HG02943 (cell line): ENCODE measurements at regions not wholly inside any gene's neighbourhood (a gene's known extent, or its start where the extent isn't known, plus 50 kb on each side); places are given as distances from the start of the nearest gene placed in this dataset.
"Not testable (repeated sequence)": the region's sequence is repeated elsewhere in the genome, so short reads cannot be mapped to it uniquely, and the experiment has no call there.

Source experiments
- ATAC-seq: cut with Tn5 transposase; IDR thresholded peaks from one replicate; pipeline ENCODE4 v1.9.1; 2021; ENCODE audit warnings: mild to moderate bottlenecking, low read depth, moderate library complexity; ENCODE audit not compliant: unreplicated experiment

- ATAC-seq = no peak
Observed at GRCh38 chr1:81738875-81739274, 61.9 kb upstream of the ADGRL2 start.

DNA sequence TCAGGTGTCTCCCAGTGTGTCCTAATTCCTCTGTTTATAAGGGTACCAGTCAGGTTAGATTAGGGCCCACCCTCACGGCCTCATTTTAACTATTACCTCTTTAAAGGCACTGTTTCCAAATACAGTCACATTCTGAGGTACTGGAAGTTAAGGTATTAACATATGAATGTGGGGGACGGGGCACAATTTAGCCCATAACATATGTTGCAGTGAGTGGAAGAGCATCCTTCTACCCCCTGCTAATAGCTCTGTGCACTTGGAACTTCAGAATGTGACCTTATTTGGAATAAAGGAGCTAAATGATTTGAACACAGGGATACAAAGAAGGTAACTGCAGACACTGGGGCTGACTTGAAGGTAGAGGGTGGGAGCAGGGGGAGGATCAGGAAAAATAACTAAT lies 67.3 kb upstream of the ADGRL2 start:
- ATAC-seq = no peak

GRCh38 chr1:81731989-81732388 lies 68.7 kb upstream of the ADGRL2 start:
- no peak for ATAC-seq

GRCh38 chr1:81730881-81731280 lies 69.9 kb upstream of the ADGRL2 start:
- ATAC-seq = no peak

- ATAC-seq = not testable (repeated sequence)
Observed at GRCh38 chr1:81730299-81730698, 70.4 kb upstream of the ADGRL2 start.

GRCh38 chr1:81729818-81730217 lies 70.9 kb upstream of the ADGRL2 start:
- no peak for ATAC-seq

GRCh38 chr1:81729239-81729638 lies 71.5 kb upstream of the ADGRL2 start:
- ATAC-seq = no peak

GRCh38 chr1:81725823-81726222 lies 74.9 kb upstream of the ADGRL2 start:
- ATAC-seq = no peak

DNA sequence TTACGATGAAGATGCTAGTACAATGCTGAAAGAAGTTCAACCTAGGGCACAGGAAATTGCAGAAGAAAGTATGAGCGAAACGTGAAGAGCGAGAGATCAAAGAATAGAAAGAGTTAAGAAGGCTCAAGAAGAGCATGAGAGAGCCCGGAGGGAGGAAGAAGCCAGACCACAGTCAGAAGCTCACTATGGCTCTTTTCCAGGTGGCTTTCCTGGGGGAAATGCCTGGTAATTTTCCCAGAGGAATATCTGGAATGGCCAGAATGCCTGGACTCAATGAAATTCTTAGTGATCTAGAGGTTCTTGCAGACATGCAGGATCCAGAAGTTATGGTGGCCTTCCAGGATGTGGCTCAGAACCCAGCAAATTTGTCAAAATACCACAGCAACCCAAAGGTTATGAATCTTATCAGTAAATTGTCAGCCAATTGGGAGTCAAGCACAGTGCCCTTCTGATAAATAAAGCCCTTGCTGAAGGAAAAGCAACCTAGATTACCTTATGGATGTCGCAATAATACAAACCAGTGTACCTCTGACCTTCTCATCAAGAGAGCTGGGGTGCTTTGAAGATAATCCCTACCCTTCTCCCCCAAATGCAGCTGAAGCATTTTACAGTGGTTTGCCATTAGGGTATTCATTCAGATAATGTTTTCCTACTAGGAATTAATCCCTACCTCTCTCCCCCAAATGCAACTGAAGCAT lies 78.0 kb upstream of the ADGRL2 start:
- ATAC-seq = not testable (repeated sequence)

DNA sequence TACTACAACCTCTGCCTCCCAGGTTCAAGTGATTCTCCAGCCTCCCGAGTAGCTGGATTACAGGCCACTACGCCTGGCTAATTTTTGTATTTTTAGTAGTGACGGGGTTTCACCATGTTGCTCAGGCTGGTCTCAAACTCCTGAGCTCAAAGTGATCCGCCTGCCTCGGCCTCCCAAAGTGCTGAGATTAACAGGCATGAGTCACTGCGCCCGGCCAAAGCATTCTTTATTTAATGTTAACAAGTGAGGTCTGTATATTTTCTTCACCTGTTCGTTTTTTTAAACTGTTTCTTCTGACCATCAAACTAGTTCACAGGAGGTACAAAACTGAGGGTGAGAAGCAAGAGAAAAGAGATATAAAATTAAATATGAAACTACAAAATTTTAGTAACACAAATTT lies 80.5 kb upstream of the ADGRL2 start:
- ATAC-seq = not testable (repeated sequence)

DNA sequence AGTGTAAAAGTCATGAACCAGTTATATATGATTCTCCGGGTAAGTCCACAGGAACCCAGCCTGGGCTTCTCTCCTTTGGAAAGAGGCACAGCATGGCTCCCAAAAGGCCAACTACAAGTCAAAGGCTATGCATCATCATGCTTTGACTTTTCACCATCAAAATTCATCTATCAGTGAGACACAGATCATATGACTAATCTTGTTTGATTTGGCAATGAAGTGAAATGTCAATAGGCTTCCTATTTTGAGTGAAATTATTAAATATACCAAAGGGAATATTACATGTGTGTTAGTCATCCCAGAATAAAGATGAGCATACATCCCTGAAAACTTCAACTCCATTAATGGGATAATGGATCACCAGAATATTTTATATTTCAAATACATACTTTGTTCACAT lies 83.5 kb upstream of the ADGRL2 start:
- no peak for ATAC-seq

DNA sequence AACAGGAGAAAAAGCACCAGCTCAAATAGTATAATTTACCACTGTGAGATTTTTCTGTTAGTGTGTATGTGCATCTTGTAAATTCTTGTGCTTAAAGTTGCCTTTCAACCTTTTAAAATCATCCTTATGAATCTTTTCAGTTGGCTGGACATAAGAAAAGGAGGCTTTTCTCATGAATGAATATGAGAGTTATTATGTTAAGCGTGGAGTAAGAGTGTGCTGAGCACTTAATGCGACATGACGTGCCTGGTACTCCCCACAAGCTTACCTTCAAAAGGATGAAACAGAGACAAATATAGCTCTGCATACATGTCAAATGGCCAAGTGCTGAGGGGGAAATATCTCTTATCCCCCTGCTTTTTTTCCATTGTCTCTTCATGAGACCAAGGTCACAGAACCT lies 85.3 kb upstream of the ADGRL2 start:
- ATAC-seq = no peak

DNA sequence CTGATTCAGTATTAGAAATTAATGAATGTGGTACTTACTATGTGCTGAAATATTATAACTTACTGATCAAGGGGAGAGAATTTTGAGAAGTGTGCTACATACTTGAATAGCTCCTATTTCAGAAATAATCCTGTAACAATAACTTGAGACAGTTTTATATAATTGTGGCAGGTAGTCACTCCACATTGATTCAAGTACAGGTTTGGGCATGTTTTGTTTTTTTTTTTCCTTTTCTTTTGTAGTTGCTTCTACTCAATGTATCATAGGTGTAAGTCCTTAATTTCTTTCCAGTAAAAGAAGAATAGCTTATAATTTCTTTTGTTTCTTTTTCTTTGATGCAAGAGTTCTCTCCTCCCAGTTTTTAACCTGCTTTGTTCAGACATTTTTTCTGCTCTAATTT lies 86.1 kb upstream of the ADGRL2 start:
- ATAC-seq = no peak

- no peak for ATAC-seq
Observed at GRCh38 chr1:81712425-81712824, 88.3 kb upstream of the ADGRL2 start.

DNA sequence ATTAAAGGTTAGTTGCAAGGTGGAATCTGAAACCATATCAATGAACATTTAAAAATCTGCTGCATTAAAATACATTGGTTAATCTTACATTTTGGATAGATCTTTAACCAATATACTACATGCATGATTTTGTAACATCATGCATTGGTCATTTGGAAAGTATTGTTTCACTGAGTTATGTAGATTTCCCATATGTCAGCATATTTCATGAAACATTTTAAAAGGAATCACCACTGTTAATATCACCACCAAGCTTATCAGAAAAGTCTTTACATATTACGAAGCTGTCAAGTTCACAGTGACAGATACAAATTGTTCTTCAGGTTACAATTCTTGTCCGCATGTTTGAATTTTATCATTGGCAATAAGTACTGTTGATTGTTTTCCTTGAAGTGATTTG lies 89.9 kb upstream of the ADGRL2 start:
- ATAC-seq = no peak

DNA sequence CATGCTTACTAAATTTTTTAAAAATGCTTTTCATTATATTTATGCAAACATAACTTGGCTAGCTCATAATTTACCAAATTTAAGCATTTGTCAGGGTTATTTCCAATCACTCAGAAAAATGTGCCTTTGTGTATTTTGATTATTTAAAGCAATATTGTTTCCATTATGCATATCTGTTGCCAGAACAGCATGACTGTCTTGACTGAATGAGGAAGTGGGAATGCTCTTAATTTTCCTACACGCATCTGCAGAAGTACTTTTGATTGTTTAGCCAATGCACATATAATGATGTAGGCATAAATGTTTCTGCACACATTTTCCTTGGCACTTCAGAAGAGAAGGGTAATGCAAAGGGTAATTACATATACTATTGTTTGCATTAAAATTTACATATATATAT lies 92.5 kb upstream of the ADGRL2 start:
- ATAC-seq = no peak

DNA sequence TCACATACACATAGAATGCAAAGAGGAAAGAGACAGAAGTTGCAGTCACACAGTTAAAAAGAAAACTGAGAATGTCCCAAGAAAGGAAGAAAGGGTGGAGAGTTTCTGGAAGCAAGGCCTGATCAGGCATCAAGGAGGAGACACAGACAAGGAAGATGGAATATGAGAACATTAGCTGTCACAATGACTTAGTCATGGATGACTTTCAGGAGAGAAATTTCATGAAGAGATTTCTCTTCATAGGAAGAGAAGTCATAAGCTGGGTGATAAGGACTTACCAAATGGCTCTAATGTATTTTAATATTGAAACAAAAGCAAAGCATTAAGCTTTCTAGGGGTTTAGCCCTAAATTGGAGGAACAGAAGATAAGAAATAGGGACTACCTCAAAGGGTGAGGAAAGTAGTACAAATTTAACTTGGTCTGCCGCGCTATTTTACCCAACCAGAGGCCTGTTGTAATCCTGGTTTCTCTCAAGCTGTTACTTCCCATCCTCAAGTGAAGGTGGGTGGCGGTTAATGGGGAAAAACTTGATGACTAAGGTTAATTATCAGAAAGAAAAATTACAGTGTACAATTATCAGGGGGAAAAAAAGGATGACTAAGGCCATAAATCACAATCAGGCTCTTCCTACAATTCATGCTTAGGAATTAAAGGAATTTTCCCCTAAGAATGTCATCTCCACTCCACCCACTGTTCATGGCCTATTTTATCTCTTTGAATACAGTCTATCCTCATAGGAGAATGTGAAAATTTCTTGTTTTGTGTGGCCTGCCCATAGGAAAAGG lies 93.9 kb upstream of the ADGRL2 start:
- no peak for ATAC-seq

DNA sequence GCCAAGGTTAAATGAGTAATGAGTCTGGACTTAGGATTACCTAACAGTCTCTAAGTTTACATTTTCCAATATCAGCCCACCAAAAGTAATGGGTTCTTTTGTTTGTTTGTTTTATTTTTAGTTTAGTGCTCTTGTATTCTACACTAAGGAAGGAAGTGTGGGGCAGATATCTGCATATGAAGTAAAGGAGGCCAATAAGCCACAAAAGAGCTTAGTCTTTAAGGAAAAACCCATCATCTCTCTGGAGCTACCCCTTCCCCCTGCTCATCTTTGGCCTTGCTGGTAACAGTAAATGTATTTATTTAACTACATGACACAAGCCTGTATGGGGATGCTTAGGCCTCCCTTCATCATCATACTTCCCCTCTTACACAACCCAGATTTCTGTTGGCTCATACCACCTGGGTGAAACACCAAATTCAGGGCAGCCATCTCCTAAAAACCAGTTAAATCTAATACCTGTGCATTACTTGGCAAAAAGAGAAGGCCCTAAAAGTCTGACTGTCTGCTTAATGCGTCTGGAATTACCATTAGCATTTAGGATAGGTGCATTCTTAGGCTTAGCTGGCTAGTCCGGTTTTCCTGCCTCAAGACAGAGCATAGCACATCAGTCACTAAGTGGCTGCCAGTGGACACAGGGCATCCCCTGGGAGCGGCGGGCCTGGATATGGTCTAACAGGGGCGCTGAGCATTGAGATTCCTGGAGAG lies 96.8 kb upstream of the ADGRL2 start:
- ATAC-seq = no peak

- no peak for ATAC-seq
Observed at GRCh38 chr1:81703391-81703755, 97.4 kb upstream of the ADGRL2 start.

DNA sequence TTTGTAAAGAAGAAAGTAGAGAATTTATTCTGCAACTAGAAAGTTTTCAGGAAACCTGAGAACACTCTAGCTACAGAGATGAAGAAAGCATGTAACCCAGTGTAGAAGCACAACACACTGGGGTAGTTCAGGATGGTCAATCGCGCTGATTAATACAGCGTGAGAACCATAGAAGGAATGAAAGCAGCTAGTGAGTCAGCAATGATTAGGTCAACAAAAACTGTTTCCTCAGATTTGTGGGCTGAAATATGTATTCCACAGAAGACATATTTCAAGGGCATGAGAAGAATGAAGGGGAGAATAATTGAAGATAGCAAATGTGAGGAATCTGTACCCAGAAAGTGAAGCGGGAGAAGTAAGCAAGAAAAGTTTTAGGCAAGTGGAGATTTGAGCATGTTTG lies 97.8 kb upstream of the ADGRL2 start:
- no peak for ATAC-seq

DNA sequence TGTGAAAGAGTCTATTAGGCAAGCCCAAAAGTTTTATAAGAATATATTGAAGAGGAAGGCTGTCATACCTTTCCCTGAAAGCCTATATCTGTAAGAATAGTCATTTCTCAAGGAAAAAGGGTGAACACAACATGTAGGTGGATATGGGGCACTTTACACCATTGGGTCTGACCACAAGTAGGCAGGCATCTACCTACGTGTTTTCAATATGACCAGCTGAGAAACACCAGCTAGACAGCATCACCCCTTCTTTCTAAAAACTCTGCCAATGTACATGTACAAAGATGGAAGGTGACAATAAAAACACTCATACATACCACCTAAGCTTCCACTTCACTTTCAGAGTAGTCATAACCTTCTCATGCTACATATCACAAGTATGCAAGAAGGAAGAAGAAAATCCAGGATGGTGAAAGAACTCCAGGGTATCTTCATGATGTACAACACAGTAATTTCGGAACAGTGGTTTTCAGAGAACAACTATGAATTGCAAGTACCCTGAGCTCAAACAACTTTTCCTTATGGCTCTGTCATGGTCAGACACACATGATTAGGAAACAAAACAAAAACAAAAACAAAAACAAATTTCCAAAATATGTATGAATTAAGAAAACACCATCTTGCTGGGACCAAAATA lies 98.5 kb upstream of the ADGRL2 start:
- ATAC-seq = no peak
